ENCODE measurements at regions not wholly inside any gene's neighbourhood (a gene's known extent, or its start where the extent isn't known, plus 50 kb on each side); places are given as distances from the start of the nearest gene placed in this dataset.

DNA sequence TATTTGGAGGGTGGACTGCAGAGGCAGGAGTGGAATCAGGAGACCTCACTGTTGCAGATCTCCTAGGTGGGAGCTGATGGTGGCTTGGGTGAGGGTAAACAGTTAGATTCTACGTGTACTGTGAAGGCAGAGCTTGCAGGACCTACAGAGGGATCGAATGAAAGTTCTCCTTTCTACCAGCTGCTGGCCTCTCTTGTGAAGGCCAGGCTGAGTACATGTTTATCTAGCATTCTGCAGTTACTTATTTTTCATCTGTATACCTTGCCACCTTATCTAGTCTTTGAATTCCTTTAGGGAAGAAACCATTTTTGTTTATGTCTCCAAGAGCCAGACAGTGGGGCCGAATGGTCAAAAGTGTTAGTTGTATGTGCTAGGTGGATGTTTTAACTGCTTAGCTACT, 57.6 kb downstream of the PTTG1 start:
- TF ChIP-seq, protein P1, sequence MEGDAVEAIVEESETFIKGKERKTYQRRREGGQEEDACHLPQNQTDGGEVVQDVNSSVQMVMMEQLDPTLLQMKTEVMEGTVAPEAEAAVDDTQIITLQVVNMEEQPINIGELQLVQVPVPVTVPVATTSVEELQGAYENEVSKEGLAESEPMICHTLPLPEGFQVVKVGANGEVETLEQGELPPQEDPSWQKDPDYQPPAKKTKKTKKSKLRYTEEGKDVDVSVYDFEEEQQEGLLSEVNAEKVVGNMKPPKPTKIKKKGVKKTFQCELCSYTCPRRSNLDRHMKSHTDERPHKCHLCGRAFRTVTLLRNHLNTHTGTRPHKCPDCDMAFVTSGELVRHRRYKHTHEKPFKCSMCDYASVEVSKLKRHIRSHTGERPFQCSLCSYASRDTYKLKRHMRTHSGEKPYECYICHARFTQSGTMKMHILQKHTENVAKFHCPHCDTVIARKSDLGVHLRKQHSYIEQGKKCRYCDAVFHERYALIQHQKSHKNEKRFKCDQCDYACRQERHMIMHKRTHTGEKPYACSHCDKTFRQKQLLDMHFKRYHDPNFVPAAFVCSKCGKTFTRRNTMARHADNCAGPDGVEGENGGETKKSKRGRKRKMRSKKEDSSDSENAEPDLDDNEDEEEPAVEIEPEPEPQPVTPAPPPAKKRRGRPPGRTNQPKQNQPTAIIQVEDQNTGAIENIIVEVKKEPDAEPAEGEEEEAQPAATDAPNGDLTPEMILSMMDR (IDR thresholded peaks at IDR 0.05; ENCODE audit: unreplicated experiment) = no peak

DNA sequence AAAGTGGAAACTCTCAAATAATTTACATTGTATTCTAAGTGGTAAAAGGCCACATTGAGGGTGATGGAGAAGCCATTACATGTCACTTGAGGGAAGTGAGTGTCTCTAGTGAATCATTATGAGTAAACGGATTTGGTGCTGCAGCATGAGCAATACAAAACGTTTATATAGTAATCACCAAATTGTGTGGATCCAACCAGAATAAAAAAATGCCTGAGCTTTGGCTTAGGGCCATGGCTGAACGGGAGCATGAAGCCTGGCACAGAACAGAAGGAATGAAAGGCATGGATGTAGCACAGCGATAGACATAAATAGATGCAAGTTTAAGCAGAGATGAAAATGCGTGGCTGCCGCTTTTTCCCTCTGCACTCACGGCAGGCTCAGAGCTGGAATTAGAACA, 58.3 kb downstream of the PTTG1 start:
- Mint-ChIP-seq H3K4me1 (ENCODE audit: unreplicated experiment) (peaks cover 37% of the 10 kb centered on the region), H3K36me3 (ENCODE audit: low read depth, unreplicated experiment) (peaks cover 5% of the 10 kb centered on the region), H3K27ac (ENCODE audit: unreplicated experiment) (no peak overlapping the region), H3K4me3 (ENCODE audit: unreplicated experiment) (no peak overlapping the region), H3K9me3 (ENCODE audit: unreplicated experiment) (no peaks in the 10 kb centered on the region), H3K27me3 (ENCODE audit: unreplicated experiment) (peaks cover 5% of the 10 kb centered on the region)
- no peak for DNase-seq (ENCODE audit: low spot score)
- TF ChIP-seq, protein P1 (IDR thresholded peaks at IDR 0.05; ENCODE audit: unreplicated experiment) = no peak

More for the DNA sequence above, 57.6 kb downstream of the PTTG1 start:
- Mint-ChIP-seq H3K4me1 (ENCODE audit: unreplicated experiment) (peaks cover 37% of the 10 kb centered on the region), H3K27ac (ENCODE audit: unreplicated experiment) (no peak overlapping the region), H3K27me3 (ENCODE audit: unreplicated experiment) (peaks cover 5% of the 10 kb centered on the region), H3K9me3 (ENCODE audit: unreplicated experiment) (no peaks in the 10 kb centered on the region), H3K36me3 (ENCODE audit: low read depth, unreplicated experiment) (peaks cover 5% of the 10 kb centered on the region), H3K4me3 (ENCODE audit: unreplicated experiment) (no peak overlapping the region)
- DNase-seq (ENCODE audit: low spot score) = no peak

DNA sequence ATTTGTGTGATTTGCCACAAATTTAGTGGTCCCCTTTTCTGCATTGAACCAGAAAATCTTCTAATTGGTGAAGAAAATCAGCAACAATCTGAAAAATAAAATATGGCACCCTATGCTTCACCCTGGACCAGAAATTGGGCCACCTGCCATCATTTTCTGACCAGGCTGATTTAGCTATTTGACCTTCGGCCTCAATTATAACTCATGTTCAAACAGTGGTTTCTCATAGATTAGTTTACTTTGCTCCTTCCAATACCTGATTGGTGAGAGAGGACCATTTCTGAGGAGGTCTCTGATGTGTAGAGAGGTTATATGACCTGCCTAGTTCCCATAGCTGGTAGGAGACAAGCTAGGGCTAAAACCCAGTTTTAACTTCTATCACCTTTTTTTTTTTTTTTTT, 59.0 kb downstream of the PTTG1 start:
- Mint-ChIP-seq H3K4me3 (ENCODE audit: unreplicated experiment) (no peak overlapping the region), H3K27ac (ENCODE audit: unreplicated experiment) (no peak overlapping the region), H3K27me3 (ENCODE audit: unreplicated experiment) (peaks cover 5% of the 10 kb centered on the region), H3K36me3 (ENCODE audit: low read depth, unreplicated experiment) (peaks cover 5% of the 10 kb centered on the region), H3K4me1 (ENCODE audit: unreplicated experiment) (peaks cover 35% of the 10 kb centered on the region), H3K9me3 (ENCODE audit: unreplicated experiment) (no peaks in the 10 kb centered on the region)
- TF ChIP-seq, protein P1 (IDR thresholded peaks at IDR 0.05; ENCODE audit: unreplicated experiment) = no peak
- DNase-seq (ENCODE audit: low spot score) = no peak

DNA sequence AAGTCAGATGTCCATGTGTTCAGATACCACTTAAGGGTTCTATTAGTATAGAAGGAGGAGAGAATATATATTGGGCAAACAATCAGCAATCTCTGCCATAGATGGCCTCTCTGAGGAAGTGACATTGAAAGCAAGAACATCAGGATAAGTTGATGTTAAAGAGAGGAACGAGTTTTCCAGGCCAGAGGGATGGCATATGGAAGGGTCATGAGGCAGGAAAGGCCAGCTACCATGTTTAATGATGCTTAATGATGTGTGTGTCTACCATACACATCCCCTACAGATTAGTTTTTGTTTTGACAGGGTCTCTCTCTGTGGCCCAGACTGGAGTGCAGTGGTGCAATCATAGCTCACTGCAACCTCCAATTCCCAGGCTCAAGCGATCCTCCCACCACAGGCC, 63.0 kb downstream of the PTTG1 start:
- no peak overlapping the region for H3K27ac Mint-ChIP-seq (ENCODE audit: unreplicated experiment)

DNA sequence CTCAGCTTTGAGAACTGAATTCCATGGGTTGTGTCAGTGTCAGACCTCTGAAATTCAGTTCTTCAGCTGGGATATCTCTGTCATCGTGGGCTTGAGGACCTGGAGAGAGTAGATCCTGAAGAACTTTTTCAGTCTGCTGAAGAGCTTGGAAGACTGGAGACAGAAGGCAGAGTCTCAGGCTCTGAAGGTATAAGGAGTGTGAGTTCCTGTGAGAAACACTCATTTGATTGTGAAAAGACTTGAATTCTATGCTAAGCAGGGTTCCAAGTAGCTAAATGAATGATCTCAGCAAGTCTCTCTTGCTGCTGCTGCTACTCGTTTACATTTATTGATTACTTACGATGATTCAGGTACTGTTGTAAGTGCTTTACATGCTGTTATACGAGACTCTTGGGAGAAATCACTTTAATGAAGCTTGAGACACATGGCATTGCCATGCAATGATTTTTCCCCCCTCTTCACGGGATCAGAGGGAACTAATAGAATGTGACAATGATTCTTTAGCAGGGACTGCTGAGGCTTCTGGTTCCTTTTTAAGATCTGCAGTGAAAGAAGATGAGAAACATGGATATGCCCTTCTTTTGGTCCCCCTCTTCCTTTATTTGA, 63.8 kb downstream of the PTTG1 start:
- H3K27me3 Mint-ChIP-seq (ENCODE audit: unreplicated experiment) = no peaks in the 10 kb centered on the region
- TF ChIP-seq, protein P1 (IDR thresholded peaks at IDR 0.05; ENCODE audit: unreplicated experiment) = no peak
- no peaks in the 10 kb centered on the region for H3K4me1 Mint-ChIP-seq (ENCODE audit: unreplicated experiment)
- H3K9me3 Mint-ChIP-seq (ENCODE audit: unreplicated experiment) = no peaks in the 10 kb centered on the region
- no peaks in the 10 kb centered on the region for H3K36me3 Mint-ChIP-seq (ENCODE audit: low read depth, unreplicated experiment)
- no peak for DNase-seq (ENCODE audit: low spot score)
- H3K27ac Mint-ChIP-seq (ENCODE audit: unreplicated experiment) = no peak overlapping the region
- no peak overlapping the region for H3K4me3 Mint-ChIP-seq (ENCODE audit: unreplicated experiment)

More for the DNA sequence above, 63.0 kb downstream of the PTTG1 start:
- Mint-ChIP-seq H3K27me3 (ENCODE audit: unreplicated experiment) (no peaks in the 10 kb centered on the region), H3K4me3 (ENCODE audit: unreplicated experiment) (no peak overlapping the region), H3K9me3 (ENCODE audit: unreplicated experiment) (no peaks in the 10 kb centered on the region), H3K36me3 (ENCODE audit: low read depth, unreplicated experiment) (no peaks in the 10 kb centered on the region), H3K4me1 (ENCODE audit: unreplicated experiment) (peaks cover under 1% of the 10 kb centered on the region)
- no peak for DNase-seq (ENCODE audit: low spot score)
- TF ChIP-seq, protein P1 (IDR thresholded peaks at IDR 0.05; ENCODE audit: unreplicated experiment) = no peak

All from endothelial cell (in vitro differentiated cells).